GM23338 (cell line): ENCODE measurements at regions not wholly inside any gene's neighbourhood (a gene's known extent, or its start where the extent isn't known, plus 50 kb on each side); places are given as distances from the start of the nearest gene placed in this dataset.

ENCODE experiments used
- ATAC-seq: fragments of 200-7000 bp; cut with Tn5 transposase; 3 replicates; pipeline ENCODE4 v1.9.1; 2020
- DNase-seq: peaks from one replicate; pipeline ENCODE4 v3.0.0-alpha.2; 2015; ENCODE audit warnings: low spot score
- H2AFZ ChIP-seq: fragments of 200-600 bp; sonication (generic); 2 replicates; pipeline ENCODE4 v1.8.0; 2016; ENCODE audit warnings: antibody characterized with exemption, mild to moderate bottlenecking, moderate library complexity
- H3F3A ChIP-seq: fragments of 200-600 bp; sonication (generic); replicated peaks from 2 replicates; pipeline ENCODE4 v1.8.0; 2017; ENCODE audit warnings: antibody characterized with exemption, mixed run types, low read depth
- H3K27ac ChIP-seq: fragments of 200-600 bp; sonication (generic); 2 replicates; pipeline ENCODE4 v1.6.1; 2016; ENCODE audit warnings: low read depth
- H3K27me3 ChIP-seq: fragments of 200-600 bp; sonication (generic); 2 replicates; pipeline ENCODE4 v1.8.0; 2016; ENCODE audit warnings: mild to moderate bottlenecking, mixed run types, moderate library complexity; ENCODE audit not compliant: insufficient read depth
- H3K36me3 ChIP-seq: fragments of 200-600 bp; sonication (generic); 2 replicates; pipeline ENCODE4 v1.8.0; 2016; ENCODE audit warnings: mild to moderate bottlenecking; ENCODE audit not compliant: insufficient read depth
- H3K4me1 ChIP-seq: fragments of 200-600 bp; sonication (generic); 2 replicates; pipeline ENCODE4 v1.8.0; 2016; ENCODE audit warnings: mild to moderate bottlenecking, moderate library complexity; ENCODE audit not compliant: insufficient read depth
- H3K4me2 ChIP-seq: fragments of 200-600 bp; sonication (generic); 2 replicates; pipeline ENCODE4 v1.7.1; 2017; ENCODE audit warnings: mixed run types
- H3K4me3 ChIP-seq: fragments of 200-600 bp; sonication (generic); 2 replicates; pipeline ENCODE4 v1.6.1; 2016; ENCODE audit warnings: mixed run types
- H3K79me2 ChIP-seq: fragments of 200-600 bp; sonication (generic); replicated peaks from 2 replicates; pipeline ENCODE4 v1.8.0; 2017; ENCODE audit warnings: mild to moderate bottlenecking; ENCODE audit not compliant: insufficient read depth
- H3K9me2 ChIP-seq: fragments of 200-600 bp; sonication (generic); 2 replicates; pipeline ENCODE4 v1.8.0; 2017; ENCODE audit not compliant: insufficient read depth
- H4K20me1 ChIP-seq: fragments of 200-600 bp; sonication (generic); replicated peaks from 2 replicates; pipeline ENCODE4 v1.8.0; 2017; ENCODE audit warnings: mild to moderate bottlenecking; ENCODE audit not compliant: insufficient read depth
- H3K27ac Mint-ChIP-seq: 2 replicates; pipeline ENCODE4 v1.8.0; 2020; ENCODE audit warnings: inconsistent platforms, mild to moderate bottlenecking, moderate library complexity, mixed read lengths
- H3K27me3 Mint-ChIP-seq: 3 replicates; pipeline ENCODE4 v1.8.0; 2022; ENCODE audit warnings: low read depth, mild to moderate bottlenecking, moderate library complexity, mixed read lengths, inconsistent platforms; ENCODE audit not compliant: insufficient read depth, poor library complexity
- H3K36me3 Mint-ChIP-seq: 3 replicates; pipeline ENCODE4 v1.8.0; 2021; ENCODE audit warnings: low read depth, mild to moderate bottlenecking, inconsistent platforms, moderate library complexity, mixed read lengths
- H3K4me1 Mint-ChIP-seq: 3 replicates; pipeline ENCODE4 v1.8.0; 2020; ENCODE audit warnings: mild to moderate bottlenecking, inconsistent platforms, mixed read lengths
- H3K4me3 Mint-ChIP-seq: 3 replicates; pipeline ENCODE4 v1.8.0; 2021; ENCODE audit warnings: moderate library complexity, mild to moderate bottlenecking, inconsistent platforms, mixed read lengths
- H3K9me3 Mint-ChIP-seq: 3 replicates; pipeline ENCODE4 v1.8.0; 2020; ENCODE audit warnings: moderate library complexity, mild to moderate bottlenecking, inconsistent platforms, mixed read lengths
- EZH2phosphoT487 ChIP-seq: fragments of 200-600 bp; sonication (generic); IDR thresholded peaks from one replicate; pipeline ENCODE4 v1.8.1; 2018; ENCODE audit warnings: antibody characterized with exemption; ENCODE audit not compliant: unreplicated experiment
- JUNB ChIP-seq: IDR thresholded peaks from one replicate; pipeline ENCODE4 v1.6.1; 2016; ENCODE audit warnings: antibody characterized with exemption; ENCODE audit not compliant: unreplicated experiment
- NANOG ChIP-seq: IDR thresholded peaks from 2 replicates; pipeline ENCODE4 v1.6.1; 2016; ENCODE audit warnings: antibody characterized with exemption, borderline replicate concordance
- POLR2AphosphoS5 ChIP-seq: IDR thresholded peaks from 2 replicates; pipeline ENCODE4 v1.6.1; 2016; ENCODE audit warnings: antibody characterized with exemption, low read depth
- ZNF114 ChIP-seq: fragments of 250-450 bp; sonication (Bioruptor Pico); IDR thresholded peaks from 2 replicates; pipeline ENCODE4 v1.5.0; 2020; ENCODE audit warnings: mild to moderate bottlenecking, moderate library complexity
- TF ChIP-seq, protein P1 (sequence below): fragments of 250-450 bp; sonication (Bioruptor Pico); IDR thresholded peaks from 2 replicates; pipeline ENCODE4 v1.5.0; 2020; ENCODE audit warnings: mild to moderate bottlenecking, moderate library complexity
- TF ChIP-seq, protein P2 (sequence below), 2 experiments: fragments of 200-600 bp in 1 of 2; sonication (generic) in 1 of 2; conservative IDR thresholded peaks; 2 replicates each; pipeline versions ENCODE4 v1.5.1 to v1.6.1; 2016 to 2017; ENCODE audit warnings: antibody characterized with exemption in 2 of 2, low read depth in 2 of 2, mild to moderate bottlenecking in 2 of 2, moderate library complexity in 1 of 2
- TF ChIP-seq, protein P3 (sequence below): IDR thresholded peaks from 2 replicates; pipeline ENCODE4 v1.6.1; 2016; ENCODE audit warnings: antibody characterized with exemption
- TF ChIP-seq, protein P4 (sequence below): IDR thresholded peaks from one replicate; pipeline ENCODE4 v1.6.1; 2018; ENCODE audit warnings: antibody characterized with exemption; ENCODE audit not compliant: unreplicated experiment

DNA sequence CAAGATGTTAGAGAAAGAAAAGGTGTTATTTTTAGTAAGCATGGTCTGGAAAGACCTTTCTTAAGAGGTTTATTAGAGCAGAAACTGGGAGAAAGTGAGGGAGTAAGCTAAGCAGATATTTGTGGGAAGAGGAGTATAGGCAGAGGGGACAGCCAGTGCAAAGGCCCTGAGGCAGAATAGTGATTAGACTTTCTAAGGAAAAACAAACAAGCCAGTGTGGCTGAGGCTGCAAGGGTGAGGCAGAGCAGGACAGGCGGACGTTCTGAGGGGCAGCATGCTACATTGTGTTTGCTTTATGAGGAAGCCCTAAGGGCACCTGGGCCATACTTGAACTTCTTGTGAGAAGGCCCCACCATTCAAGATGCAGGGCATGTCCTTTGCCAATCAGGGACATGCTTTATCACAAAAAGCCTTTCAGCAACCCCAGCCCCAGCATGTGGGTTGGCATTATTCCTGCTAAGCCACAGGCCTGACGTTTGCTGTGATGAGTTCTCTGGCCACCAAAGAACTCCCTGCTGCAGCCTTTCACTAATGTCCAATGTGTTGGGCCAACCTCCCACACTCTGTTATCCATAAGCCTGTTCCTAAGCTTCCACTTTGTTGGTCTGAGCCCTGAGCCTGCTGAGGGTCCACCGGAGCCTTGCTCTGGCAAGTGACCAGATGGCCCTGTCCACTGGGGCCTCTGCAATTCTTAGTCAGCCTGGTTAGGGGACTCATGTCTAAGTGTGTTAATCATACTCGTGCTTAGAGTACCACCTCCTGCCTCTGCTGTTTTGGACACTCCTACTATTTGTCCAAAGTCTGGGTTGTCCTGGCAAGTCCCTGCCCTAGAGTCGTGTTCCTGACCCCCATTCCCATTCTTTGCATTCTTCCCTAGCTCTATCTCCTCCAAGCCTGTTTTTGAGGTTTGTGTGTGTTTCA lies 209.9 kb upstream of the CTNNB1 start (continued):
- TF ChIP-seq, protein P1, sequence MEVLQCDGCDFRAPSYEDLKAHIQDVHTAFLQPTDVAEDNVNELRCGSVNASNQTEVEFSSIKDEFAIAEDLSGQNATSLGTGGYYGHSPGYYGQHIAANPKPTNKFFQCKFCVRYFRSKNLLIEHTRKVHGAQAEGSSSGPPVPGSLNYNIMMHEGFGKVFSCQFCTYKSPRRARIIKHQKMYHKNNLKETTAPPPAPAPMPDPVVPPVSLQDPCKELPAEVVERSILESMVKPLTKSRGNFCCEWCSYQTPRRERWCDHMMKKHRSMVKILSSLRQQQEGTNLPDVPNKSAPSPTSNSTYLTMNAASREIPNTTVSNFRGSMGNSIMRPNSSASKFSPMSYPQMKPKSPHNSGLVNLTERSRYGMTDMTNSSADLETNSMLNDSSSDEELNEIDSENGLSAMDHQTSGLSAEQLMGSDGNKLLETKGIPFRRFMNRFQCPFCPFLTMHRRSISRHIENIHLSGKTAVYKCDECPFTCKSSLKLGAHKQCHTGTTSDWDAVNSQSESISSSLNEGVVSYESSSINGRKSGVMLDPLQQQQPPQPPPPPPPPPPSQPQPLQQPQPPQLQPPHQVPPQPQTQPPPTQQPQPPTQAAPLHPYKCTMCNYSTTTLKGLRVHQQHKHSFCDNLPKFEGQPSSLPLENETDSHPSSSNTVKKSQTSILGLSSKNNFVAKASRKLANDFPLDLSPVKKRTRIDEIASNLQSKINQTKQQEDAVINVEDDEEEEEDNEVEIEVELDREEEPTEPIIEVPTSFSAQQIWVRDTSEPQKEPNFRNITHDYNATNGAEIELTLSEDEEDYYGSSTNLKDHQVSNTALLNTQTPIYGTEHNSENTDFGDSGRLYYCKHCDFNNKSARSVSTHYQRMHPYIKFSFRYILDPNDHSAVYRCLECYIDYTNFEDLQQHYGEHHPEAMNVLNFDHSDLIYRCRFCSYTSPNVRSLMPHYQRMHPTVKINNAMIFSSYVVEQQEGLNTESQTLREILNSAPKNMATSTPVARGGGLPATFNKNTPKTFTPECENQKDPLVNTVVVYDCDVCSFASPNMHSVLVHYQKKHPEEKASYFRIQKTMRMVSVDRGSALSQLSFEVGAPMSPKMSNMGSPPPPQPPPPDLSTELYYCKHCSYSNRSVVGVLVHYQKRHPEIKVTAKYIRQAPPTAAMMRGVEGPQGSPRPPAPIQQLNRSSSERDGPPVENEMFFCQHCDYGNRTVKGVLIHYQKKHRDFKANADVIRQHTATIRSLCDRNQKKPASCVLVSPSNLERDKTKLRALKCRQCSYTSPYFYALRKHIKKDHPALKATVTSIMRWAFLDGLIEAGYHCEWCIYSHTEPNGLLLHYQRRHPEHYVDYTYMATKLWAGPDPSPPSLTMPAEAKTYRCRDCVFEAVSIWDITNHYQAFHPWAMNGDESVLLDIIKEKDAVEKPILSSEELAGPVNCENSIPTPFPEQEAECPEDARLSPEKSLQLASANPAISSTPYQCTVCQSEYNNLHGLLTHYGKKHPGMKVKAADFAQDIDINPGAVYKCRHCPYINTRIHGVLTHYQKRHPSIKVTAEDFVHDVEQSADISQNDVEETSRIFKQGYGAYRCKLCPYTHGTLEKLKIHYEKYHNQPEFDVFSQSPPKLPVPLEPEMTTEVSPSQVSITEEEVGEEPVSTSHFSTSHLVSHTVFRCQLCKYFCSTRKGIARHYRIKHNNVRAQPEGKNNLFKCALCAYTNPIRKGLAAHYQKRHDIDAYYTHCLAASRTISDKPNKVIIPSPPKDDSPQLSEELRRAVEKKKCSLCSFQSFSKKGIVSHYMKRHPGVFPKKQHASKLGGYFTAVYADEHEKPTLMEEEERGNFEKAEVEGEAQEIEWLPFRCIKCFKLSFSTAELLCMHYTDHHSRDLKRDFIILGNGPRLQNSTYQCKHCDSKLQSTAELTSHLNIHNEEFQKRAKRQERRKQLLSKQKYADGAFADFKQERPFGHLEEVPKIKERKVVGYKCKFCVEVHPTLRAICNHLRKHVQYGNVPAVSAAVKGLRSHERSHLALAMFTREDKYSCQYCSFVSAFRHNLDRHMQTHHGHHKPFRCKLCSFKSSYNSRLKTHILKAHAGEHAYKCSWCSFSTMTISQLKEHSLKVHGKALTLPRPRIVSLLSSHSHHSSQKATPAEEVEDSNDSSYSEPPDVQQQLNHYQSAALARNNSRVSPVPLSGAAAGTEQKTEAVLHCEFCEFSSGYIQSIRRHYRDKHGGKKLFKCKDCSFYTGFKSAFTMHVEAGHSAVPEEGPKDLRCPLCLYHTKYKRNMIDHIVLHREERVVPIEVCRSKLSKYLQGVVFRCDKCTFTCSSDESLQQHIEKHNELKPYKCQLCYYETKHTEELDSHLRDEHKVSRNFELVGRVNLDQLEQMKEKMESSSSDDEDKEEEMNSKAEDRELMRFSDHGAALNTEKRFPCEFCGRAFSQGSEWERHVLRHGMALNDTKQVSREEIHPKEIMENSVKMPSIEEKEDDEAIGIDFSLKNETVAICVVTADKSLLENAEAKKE (CRISPR knock-in tag): no peak
- TF ChIP-seq POLR2AphosphoS5 (no peak), ZNF114 (CRISPR knock-in tag) (no peak), EZH2phosphoT487 (no peak)
- TF ChIP-seq, protein P2, sequence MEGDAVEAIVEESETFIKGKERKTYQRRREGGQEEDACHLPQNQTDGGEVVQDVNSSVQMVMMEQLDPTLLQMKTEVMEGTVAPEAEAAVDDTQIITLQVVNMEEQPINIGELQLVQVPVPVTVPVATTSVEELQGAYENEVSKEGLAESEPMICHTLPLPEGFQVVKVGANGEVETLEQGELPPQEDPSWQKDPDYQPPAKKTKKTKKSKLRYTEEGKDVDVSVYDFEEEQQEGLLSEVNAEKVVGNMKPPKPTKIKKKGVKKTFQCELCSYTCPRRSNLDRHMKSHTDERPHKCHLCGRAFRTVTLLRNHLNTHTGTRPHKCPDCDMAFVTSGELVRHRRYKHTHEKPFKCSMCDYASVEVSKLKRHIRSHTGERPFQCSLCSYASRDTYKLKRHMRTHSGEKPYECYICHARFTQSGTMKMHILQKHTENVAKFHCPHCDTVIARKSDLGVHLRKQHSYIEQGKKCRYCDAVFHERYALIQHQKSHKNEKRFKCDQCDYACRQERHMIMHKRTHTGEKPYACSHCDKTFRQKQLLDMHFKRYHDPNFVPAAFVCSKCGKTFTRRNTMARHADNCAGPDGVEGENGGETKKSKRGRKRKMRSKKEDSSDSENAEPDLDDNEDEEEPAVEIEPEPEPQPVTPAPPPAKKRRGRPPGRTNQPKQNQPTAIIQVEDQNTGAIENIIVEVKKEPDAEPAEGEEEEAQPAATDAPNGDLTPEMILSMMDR (conservative IDR thresholded peaks at IDR 0.05; ENCODE audit: low read depth in 2 of 2): no peak

DNA sequence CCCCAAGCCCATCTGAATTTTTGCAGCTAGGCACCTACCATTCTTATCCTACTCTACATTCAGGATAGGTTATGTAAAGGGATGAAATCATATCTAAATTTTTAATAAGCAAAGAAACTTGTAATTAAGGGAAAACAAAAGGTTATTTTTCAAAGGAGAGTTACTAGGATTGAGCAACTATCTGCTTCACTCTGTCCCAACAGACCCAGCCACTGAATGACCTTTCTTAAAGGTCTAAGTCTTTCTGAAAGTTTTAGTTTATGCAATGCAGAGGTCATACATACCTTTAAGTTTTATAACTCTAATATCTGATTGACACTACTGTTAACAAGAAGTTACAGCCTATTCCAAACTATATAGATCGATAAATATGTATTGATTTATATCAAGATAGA lies 209.2 kb upstream of the CTNNB1 start:
- H2AFZ ChIP-seq: no peak overlapping the region
- Mint-ChIP-seq H3K36me3 (no peaks in the 10 kb centered on the region), H3K4me3 (no peak overlapping the region), H3K4me1 (no peaks in the 10 kb centered on the region), H3K27ac (no peak overlapping the region), H3K9me3 (peaks cover 3% of the 10 kb centered on the region; the same call in 1 of the 3 replicates), H3K27me3 (no peaks in the 10 kb centered on the region)
- DNase-seq: no peak
- no peaks in the 10 kb centered on the region for H4K20me1 ChIP-seq
- H3K9me2 ChIP-seq: peaks cover 5% of the 10 kb centered on the region
- ATAC-seq: no peak
- H3K4me1 ChIP-seq: no peaks in the 10 kb centered on the region
- no peak overlapping the region for H3K4me3 ChIP-seq
- no peaks in the 10 kb centered on the region for H3F3A ChIP-seq
- H3K79me2 ChIP-seq: no peaks in the 10 kb centered on the region
- no peaks in the 10 kb centered on the region for H3K36me3 ChIP-seq
- no peak overlapping the region for H3K27ac ChIP-seq
- no peaks in the 10 kb centered on the region for H3K27me3 ChIP-seq
- no peak overlapping the region for H3K4me2 ChIP-seq
- no peak for TF ChIP-seq NANOG
- no peak for TF ChIP-seq ZNF114 (CRISPR knock-in tag)
- TF ChIP-seq, protein P3, sequence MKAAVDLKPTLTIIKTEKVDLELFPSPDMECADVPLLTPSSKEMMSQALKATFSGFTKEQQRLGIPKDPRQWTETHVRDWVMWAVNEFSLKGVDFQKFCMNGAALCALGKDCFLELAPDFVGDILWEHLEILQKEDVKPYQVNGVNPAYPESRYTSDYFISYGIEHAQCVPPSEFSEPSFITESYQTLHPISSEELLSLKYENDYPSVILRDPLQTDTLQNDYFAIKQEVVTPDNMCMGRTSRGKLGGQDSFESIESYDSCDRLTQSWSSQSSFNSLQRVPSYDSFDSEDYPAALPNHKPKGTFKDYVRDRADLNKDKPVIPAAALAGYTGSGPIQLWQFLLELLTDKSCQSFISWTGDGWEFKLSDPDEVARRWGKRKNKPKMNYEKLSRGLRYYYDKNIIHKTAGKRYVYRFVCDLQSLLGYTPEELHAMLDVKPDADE: no peak
- TF ChIP-seq POLR2AphosphoS5: no peak
- no peak for TF ChIP-seq JUNB
- TF ChIP-seq, protein P4, sequence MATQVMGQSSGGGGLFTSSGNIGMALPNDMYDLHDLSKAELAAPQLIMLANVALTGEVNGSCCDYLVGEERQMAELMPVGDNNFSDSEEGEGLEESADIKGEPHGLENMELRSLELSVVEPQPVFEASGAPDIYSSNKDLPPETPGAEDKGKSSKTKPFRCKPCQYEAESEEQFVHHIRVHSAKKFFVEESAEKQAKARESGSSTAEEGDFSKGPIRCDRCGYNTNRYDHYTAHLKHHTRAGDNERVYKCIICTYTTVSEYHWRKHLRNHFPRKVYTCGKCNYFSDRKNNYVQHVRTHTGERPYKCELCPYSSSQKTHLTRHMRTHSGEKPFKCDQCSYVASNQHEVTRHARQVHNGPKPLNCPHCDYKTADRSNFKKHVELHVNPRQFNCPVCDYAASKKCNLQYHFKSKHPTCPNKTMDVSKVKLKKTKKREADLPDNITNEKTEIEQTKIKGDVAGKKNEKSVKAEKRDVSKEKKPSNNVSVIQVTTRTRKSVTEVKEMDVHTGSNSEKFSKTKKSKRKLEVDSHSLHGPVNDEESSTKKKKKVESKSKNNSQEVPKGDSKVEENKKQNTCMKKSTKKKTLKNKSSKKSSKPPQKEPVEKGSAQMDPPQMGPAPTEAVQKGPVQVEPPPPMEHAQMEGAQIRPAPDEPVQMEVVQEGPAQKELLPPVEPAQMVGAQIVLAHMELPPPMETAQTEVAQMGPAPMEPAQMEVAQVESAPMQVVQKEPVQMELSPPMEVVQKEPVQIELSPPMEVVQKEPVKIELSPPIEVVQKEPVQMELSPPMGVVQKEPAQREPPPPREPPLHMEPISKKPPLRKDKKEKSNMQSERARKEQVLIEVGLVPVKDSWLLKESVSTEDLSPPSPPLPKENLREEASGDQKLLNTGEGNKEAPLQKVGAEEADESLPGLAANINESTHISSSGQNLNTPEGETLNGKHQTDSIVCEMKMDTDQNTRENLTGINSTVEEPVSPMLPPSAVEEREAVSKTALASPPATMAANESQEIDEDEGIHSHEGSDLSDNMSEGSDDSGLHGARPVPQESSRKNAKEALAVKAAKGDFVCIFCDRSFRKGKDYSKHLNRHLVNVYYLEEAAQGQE: no peak
